ENCODE measurements at regions not wholly inside any gene's neighbourhood (a gene's known extent, or its start where the extent isn't known, plus 50 kb on each side); places are given as distances from the start of the nearest gene placed in this dataset.

DNA sequence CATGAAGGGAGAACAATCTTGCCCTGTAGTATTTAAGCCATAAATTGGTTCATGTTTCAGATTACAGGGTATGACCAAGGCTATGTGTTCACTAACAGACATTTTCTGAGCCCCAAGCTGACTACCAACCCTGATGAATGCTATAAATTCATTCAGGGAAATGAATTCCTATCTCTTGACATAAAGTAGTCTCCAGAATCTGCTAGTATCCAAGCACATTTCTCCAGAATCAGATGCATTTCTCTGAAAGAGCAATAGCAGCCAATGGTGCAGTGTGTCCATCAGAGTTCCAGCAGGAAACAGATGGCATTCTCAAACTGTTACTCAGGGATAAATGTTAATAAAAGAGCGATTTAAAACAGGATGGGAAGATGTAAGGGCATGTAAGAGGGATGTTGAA is 226.4 kb downstream of the COG6 start:
- TF ChIP-seq, protein P1, sequence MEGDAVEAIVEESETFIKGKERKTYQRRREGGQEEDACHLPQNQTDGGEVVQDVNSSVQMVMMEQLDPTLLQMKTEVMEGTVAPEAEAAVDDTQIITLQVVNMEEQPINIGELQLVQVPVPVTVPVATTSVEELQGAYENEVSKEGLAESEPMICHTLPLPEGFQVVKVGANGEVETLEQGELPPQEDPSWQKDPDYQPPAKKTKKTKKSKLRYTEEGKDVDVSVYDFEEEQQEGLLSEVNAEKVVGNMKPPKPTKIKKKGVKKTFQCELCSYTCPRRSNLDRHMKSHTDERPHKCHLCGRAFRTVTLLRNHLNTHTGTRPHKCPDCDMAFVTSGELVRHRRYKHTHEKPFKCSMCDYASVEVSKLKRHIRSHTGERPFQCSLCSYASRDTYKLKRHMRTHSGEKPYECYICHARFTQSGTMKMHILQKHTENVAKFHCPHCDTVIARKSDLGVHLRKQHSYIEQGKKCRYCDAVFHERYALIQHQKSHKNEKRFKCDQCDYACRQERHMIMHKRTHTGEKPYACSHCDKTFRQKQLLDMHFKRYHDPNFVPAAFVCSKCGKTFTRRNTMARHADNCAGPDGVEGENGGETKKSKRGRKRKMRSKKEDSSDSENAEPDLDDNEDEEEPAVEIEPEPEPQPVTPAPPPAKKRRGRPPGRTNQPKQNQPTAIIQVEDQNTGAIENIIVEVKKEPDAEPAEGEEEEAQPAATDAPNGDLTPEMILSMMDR (IDR thresholded peaks at IDR 0.05; ENCODE audit: insufficient read depth, low read length, poor library complexity, severe bottlenecking), result no peak
- Histone ChIP-seq H3K27me3 (ENCODE audit: control insufficient read depth, insufficient read depth, low read length) (no peaks in the 10 kb centered on the region), H3K36me3 (ENCODE audit: control insufficient read depth, insufficient read depth, low read length) (no peaks in the 10 kb centered on the region), H3K4me3 (ENCODE audit: low read depth, low read length) (no peak overlapping the region)
- DNase-seq (ENCODE audit: low read depth), result no peak

- H3K4me3 ChIP-seq (ENCODE audit: low read depth, low read length), result no peak overlapping the region
- DNase-seq (ENCODE audit: low read depth), result no peak
- no peaks in the 10 kb centered on the region for H3K36me3 ChIP-seq (ENCODE audit: control insufficient read depth, insufficient read depth, low read length)
- TF ChIP-seq, protein P1 (IDR thresholded peaks at IDR 0.05; ENCODE audit: insufficient read depth, low read length, poor library complexity, severe bottlenecking), result no peak
- H3K27me3 ChIP-seq (ENCODE audit: control insufficient read depth, insufficient read depth, low read length), result no peaks in the 10 kb centered on the region
Measured at GRCh38 chr13:39884166-39884565, 228.7 kb downstream of the COG6 start.

DNA sequence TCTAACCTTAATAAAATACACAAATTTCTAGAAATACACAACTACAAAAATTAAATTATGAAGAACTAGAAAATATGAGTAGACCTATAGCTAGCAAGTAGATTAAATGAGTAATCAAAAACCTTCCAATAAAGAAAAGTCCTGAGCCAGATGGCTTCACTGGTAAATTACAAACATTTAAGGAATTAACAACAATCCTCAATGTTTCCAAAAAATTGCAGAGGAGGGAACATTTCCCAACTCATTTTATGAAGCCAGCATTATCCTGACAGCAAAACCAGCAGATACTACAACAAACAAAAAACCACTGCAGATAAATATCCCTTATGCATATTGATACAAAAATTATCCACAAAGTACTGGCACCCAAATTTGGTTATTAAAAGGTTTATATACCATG is 230.9 kb downstream of the COG6 start:
- Histone ChIP-seq H3K27me3 (ENCODE audit: control insufficient read depth, insufficient read depth, low read length) (no peaks in the 10 kb centered on the region), H3K4me3 (ENCODE audit: low read depth, low read length) (no peak overlapping the region), H3K36me3 (ENCODE audit: control insufficient read depth, insufficient read depth, low read length) (no peaks in the 10 kb centered on the region)
- DNase-seq (ENCODE audit: low read depth), result no peak
- TF ChIP-seq, protein P1 (IDR thresholded peaks at IDR 0.05; ENCODE audit: insufficient read depth, low read length, poor library complexity, severe bottlenecking), result no peak

GRCh38 chr13:39887387-39887786 is 231.9 kb downstream of the COG6 start:
- TF ChIP-seq, protein P1 (IDR thresholded peaks at IDR 0.05; ENCODE audit: insufficient read depth, low read length, poor library complexity, severe bottlenecking), result no peak
- Histone ChIP-seq H3K36me3 (ENCODE audit: control insufficient read depth, insufficient read depth, low read length) (no peaks in the 10 kb centered on the region), H3K4me3 (ENCODE audit: low read depth, low read length) (no peak overlapping the region), H3K27me3 (ENCODE audit: control insufficient read depth, insufficient read depth, low read length) (no peaks in the 10 kb centered on the region)
- DNase-seq (ENCODE audit: low read depth), result no peak

DNA sequence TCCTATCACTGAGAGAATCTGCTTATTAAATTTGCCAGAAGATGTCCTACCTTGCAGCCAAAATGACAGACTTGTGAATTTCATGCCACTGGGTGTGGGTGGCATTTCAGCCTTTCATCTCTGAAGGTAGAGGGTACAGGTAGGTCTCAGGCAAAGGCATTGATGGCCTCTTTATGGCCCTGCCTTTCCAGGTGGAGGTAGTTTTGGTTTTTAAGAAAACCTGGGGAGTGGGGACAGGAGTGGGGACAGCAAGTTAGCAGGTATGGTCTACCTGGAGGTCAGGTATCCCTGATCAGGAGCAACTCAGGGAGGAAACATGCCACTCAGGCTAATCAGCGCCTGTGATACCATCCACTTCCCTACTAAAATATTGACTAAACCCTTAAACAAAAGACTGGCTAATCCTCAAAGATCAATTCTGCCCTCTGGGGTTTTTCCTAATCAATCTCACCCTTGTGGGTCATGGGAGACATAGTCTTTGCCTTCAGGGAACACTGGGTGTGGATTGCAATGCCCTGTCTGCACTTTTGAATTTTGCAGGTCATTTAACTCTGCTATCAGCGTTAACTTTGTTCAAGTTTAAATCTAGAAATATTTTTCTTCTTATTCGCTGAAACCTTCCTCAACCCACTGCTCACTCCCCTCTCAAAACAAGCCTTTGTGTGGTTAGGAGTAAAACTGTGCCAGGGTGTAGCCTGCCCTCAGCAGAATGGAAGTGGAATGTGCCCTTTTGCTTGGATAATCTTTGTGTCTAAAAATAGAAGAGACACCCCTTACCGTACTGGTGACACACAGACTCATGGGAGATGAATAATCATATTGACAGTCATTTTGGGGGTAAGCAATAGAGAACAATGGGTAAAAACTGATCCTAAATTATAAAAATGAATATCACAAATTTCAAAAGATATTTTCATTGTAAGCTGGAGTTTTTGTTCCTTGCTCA is 233.7 kb downstream of the COG6 start:
- TF ChIP-seq, protein P1 (IDR thresholded peaks at IDR 0.05; ENCODE audit: insufficient read depth, low read length, poor library complexity, severe bottlenecking), result no peak
- Histone ChIP-seq H3K4me3 (ENCODE audit: low read depth, low read length) (no peak overlapping the region), H3K27me3 (ENCODE audit: control insufficient read depth, insufficient read depth, low read length) (no peaks in the 10 kb centered on the region), H3K36me3 (ENCODE audit: control insufficient read depth, insufficient read depth, low read length) (no peaks in the 10 kb centered on the region)
- DNase-seq (ENCODE audit: low read depth), result no peak

Measured in kidney epithelial cell (primary cell).